H1 (cell line): ENCODE measurements at regions not wholly inside any gene's neighbourhood (a gene's known extent, or its start where the extent isn't known, plus 50 kb on each side); places are given as distances from the start of the nearest gene placed in this dataset.

Source experiments
- CTCF ChIA-PET: fragments of 300-600 bp; sonication (Branson Sonifier 250); formaldehyde crosslinking; loops from one replicate; lab custom pipeline; 2021; ENCODE audit not compliant: partially characterized antibody; lab: Charles Lee
- POLR2A ChIA-PET: fragments of 300-600 bp; sonication (Branson Sonifier 250); formaldehyde crosslinking; loops from one replicate; lab custom pipeline; 2021; ENCODE audit warnings: inconsistent platforms; ENCODE audit not compliant: partially characterized antibody; lab: Charles Lee
- DNase-seq, 2 experiments: peaks; one replicate each; pipeline versions ENCODE4 v3.0.0 to v3.0.0-alpha.2; 2010 to 2022; ENCODE audit warnings: low spot score in 2 of 2, low read depth in 1 of 2, mixed read lengths in 1 of 2
- FAIRE-seq: peaks from 2 replicates; lab custom pipeline; 2011; peaks lifted over from hg19 to GRCh38; lab: Jason Lieb, UNC
- H2AFZ ChIP-seq: 2 replicates; pipeline ENCODE4 v1.8.1; 2012; ENCODE audit warnings: low read length, inconsistent platforms
- H2AK5ac ChIP-seq: 2 replicates; pipeline ENCODE4 v1.6.1; 2013; ENCODE audit warnings: low read depth, low read length
- H2BK120ac ChIP-seq: replicated peaks from 2 replicates; pipeline ENCODE3; 2013; ENCODE audit warnings: low read depth, low read length, inconsistent platforms
- H2BK12ac ChIP-seq: 2 replicates; pipeline ENCODE4 v1.6.1; 2013; ENCODE audit warnings: low read depth, low read length
- H2BK15ac ChIP-seq: 2 replicates; pipeline ENCODE4 v1.6.1; 2013; ENCODE audit warnings: low read length
- H2BK20ac ChIP-seq: 2 replicates; pipeline ENCODE4 v1.6.1; 2013; ENCODE audit warnings: low read length
- H2BK5ac ChIP-seq: 2 replicates; pipeline ENCODE4 v1.6.1; 2013; ENCODE audit warnings: low read depth, low read length
- H3K14ac ChIP-seq: 2 replicates; pipeline ENCODE4 v1.6.1; 2013; ENCODE audit warnings: inconsistent platforms; ENCODE audit not compliant: insufficient read length
- H3K18ac ChIP-seq: 2 replicates; pipeline ENCODE4 v1.6.1; 2013; ENCODE audit warnings: low read length; ENCODE audit errors: extremely low read depth
- H3K23ac ChIP-seq: 2 replicates; pipeline ENCODE4 v1.6.1; 2013; ENCODE audit warnings: inconsistent platforms; ENCODE audit not compliant: insufficient read length
- H3K23me2 ChIP-seq: 2 replicates; pipeline ENCODE4 v1.6.1; 2013; ENCODE audit warnings: low read depth, low read length
- H3K27ac ChIP-seq: 2 replicates; pipeline ENCODE4 v1.6.1; 2011; ENCODE audit warnings: low read depth, low read length, inconsistent platforms
- H3K27me3 ChIP-seq, 4 experiments: replicated peaks in 1 of 4; 1 replicate in 1 of 4; 2 replicates in 3 of 4; pipeline versions ENCODE4 v1.6.1 to v1.8.1; 2011 to 2013; ENCODE audit warnings: low read length in 3 of 4, mild to moderate bottlenecking in 3 of 4, inconsistent platforms in 2 of 4, mixed read lengths in 2 of 4, moderate library complexity in 1 of 4; ENCODE audit not compliant: control insufficient read depth in 3 of 4, insufficient read depth in 3 of 4; ENCODE audit errors: extremely low read depth in 1 of 4
- H3K36me3 ChIP-seq, 4 experiments: 2 replicates each; pipeline versions ENCODE4 v1.6.1 to v1.8.1; 2011 to 2013; ENCODE audit warnings: mild to moderate bottlenecking in 4 of 4, low read length in 3 of 4, moderate library complexity in 2 of 4, control low read depth in 1 of 4, inconsistent platforms in 1 of 4; ENCODE audit not compliant: insufficient read depth in 4 of 4, control insufficient read depth in 2 of 4
- H3K4ac ChIP-seq: replicated peaks from 2 replicates; pipeline ENCODE3; 2013; ENCODE audit warnings: low read length, low read depth, mixed read lengths, inconsistent platforms; ENCODE audit not compliant: insufficient read length
- H3K4me1 ChIP-seq, 4 experiments: replicated peaks in 1 of 4; 1 replicate in 1 of 4; 2 replicates in 3 of 4; pipeline versions ENCODE4 v1.6.1 to v1.8.1; 2011 to 2013; ENCODE audit warnings: low read length in 3 of 4, inconsistent platforms in 2 of 4, mixed read lengths in 1 of 4; ENCODE audit not compliant: insufficient read depth in 4 of 4, control insufficient read depth in 3 of 4
- H3K4me2 ChIP-seq, 2 experiments: 2 replicates each; pipeline versions ENCODE4 v1.6.1 to v1.8.1; 2011 to 2013; ENCODE audit warnings: low read depth in 2 of 2, low read length in 2 of 2, control low read depth in 1 of 2, inconsistent platforms in 1 of 2, mild to moderate bottlenecking in 1 of 2; ENCODE audit not compliant: insufficient read depth in 1 of 2
- H3K4me3 ChIP-seq, 4 experiments: fragments of 200-600, 300-600 bp in 1 of 4; sonication (generic), shearing (Covaris generic), sonication (Bioruptor Twin) in 1 of 4; 2 replicates each; pipeline versions ENCODE4 v1.5.1 to v1.8.1; 2011 to 2016; ENCODE audit warnings: low read length in 4 of 4, low read depth in 3 of 4, control low read depth in 2 of 4, inconsistent platforms in 2 of 4, mild to moderate bottlenecking in 2 of 4, mixed read lengths in 1 of 4, moderate library complexity in 1 of 4; ENCODE audit not compliant: insufficient read depth in 2 of 4; ENCODE audit errors: extremely low read depth in 1 of 4
- H3K56ac ChIP-seq: replicated peaks from 2 replicates; pipeline ENCODE3; 2013; ENCODE audit warnings: low read depth, mild to moderate bottlenecking, mixed read lengths, low read length, inconsistent platforms; ENCODE audit not compliant: insufficient read length
- H3K79me1 ChIP-seq: 2 replicates; pipeline ENCODE4 v1.6.1; 2013; ENCODE audit warnings: low read depth, low read length, control low read depth
- H3K79me2 ChIP-seq, 2 experiments: 2 replicates each; pipeline versions ENCODE4 v1.6.1 to v1.8.1; 2012 to 2013; ENCODE audit warnings: low read length in 2 of 2, mild to moderate bottlenecking in 2 of 2, inconsistent platforms in 1 of 2; ENCODE audit not compliant: insufficient read depth in 2 of 2, control insufficient read depth in 1 of 2
- H3K9ac ChIP-seq, 4 experiments: replicated peaks in 1 of 4; 1 replicate in 1 of 4; 2 replicates in 3 of 4; pipeline versions ENCODE4 v1.6.1 to v1.8.1; 2011 to 2013; ENCODE audit warnings: low read depth in 3 of 4, low read length in 3 of 4, control low read depth in 2 of 4, mild to moderate bottlenecking in 2 of 4, moderate library complexity in 2 of 4, inconsistent platforms in 1 of 4; ENCODE audit errors: extremely low read depth in 1 of 4
- H3K9me3 ChIP-seq, 2 experiments: 2 replicates each; pipeline versions ENCODE4 v1.6.1 to v1.8.1; 2012 to 2013; ENCODE audit warnings: mild to moderate bottlenecking in 2 of 2, moderate library complexity in 2 of 2, control low read depth in 1 of 2, inconsistent platforms in 1 of 2, low read depth in 1 of 2, low read length in 1 of 2, mixed read lengths in 1 of 2; ENCODE audit not compliant: insufficient read depth in 2 of 2
- H4K20me1 ChIP-seq, 2 experiments: replicated peaks in 1 of 2; 2 replicates each; pipeline versions ENCODE3 to v1.8.1; 2011 to 2013; ENCODE audit warnings: inconsistent platforms in 2 of 2, low read length in 2 of 2, mild to moderate bottlenecking in 1 of 2; ENCODE audit not compliant: insufficient read depth in 2 of 2, control insufficient read depth in 1 of 2
- H4K5ac ChIP-seq: 2 replicates; pipeline ENCODE4 v1.6.1; 2013; ENCODE audit warnings: low read length, low read depth, mixed read lengths, inconsistent platforms; ENCODE audit not compliant: insufficient read length
- H4K8ac ChIP-seq: 2 replicates; pipeline ENCODE4 v1.8.0; 2013; ENCODE audit warnings: mild to moderate bottlenecking, moderate library complexity, low read length, inconsistent platforms; ENCODE audit not compliant: insufficient read depth; ENCODE audit errors: extremely low read depth
- H4K91ac ChIP-seq: replicated peaks from 2 replicates; pipeline ENCODE3; 2013; ENCODE audit warnings: low read length, mixed read lengths, inconsistent platforms; ENCODE audit not compliant: insufficient read length
- CTBP2 ChIP-seq: IDR thresholded peaks from 2 replicates; pipeline ENCODE4 v1.7.0; 2011; ENCODE audit warnings: borderline replicate concordance, mild to moderate bottlenecking, moderate library complexity, mixed read lengths, low read length; ENCODE audit not compliant: insufficient read depth, insufficient read length
- HDAC2 ChIP-seq, 2 experiments: fragments of 300-600 bp in 1 of 2; sonication (generic) in 1 of 2; IDR thresholded peaks; 2 replicates each; pipeline ENCODE4 v1.6.1; 2011 to 2012; ENCODE audit warnings: low read depth in 2 of 2, low read length in 2 of 2, mild to moderate bottlenecking in 2 of 2, moderate library complexity in 2 of 2, borderline replicate concordance in 1 of 2, inconsistent platforms in 1 of 2
- KDM1A ChIP-seq: fragments of 200-600, 300-600 bp; sonication (generic); IDR thresholded peaks from 2 replicates; pipeline ENCODE4 v1.7.1; 2016; ENCODE audit warnings: mild to moderate bottlenecking, low read length, borderline replicate concordance
- KDM4A ChIP-seq: IDR thresholded peaks from one replicate; pipeline ENCODE4 v1.7.1; 2012; ENCODE audit warnings: low read depth, mild to moderate bottlenecking, moderate library complexity, low read length, inconsistent platforms; ENCODE audit not compliant: severe bottlenecking
- SP1 ChIP-seq: IDR thresholded peaks from 2 replicates; pipeline ENCODE4 v1.6.1; 2011; ENCODE audit warnings: low read depth, low read length
- SP4 ChIP-seq: IDR thresholded peaks from 2 replicates; pipeline ENCODE4 v1.6.1; 2012; ENCODE audit warnings: low read length, inconsistent platforms
- TBP ChIP-seq: IDR thresholded peaks from 2 replicates; pipeline ENCODE4 v1.6.1; 2011; ENCODE audit warnings: low read depth, low read length, improper control_type of control experiment

GRCh38 chr5:121746763-121747162, 104.9 kb upstream of the FTMT start:
- no peak overlapping the region for H2AK5ac ChIP-seq
- no peak overlapping the region for H2BK20ac ChIP-seq
- no peak overlapping the region for H3K14ac ChIP-seq
- no peak overlapping the region for H3K27ac ChIP-seq
- H3K56ac ChIP-seq: no peak overlapping the region
- no peak overlapping the region for H4K5ac ChIP-seq
- H2BK120ac ChIP-seq: no peak overlapping the region
- no peaks in the 10 kb centered on the region for H3K79me2 ChIP-seq
- ChIA-PET POLR2A (no interaction called here), CTCF (no interaction called here)
- no peak overlapping the region for H3K18ac ChIP-seq
- H3K36me3 ChIP-seq: no peaks in the 10 kb centered on the region
- H4K20me1 ChIP-seq: no peaks in the 10 kb centered on the region
- H2AFZ ChIP-seq: no peak overlapping the region
- no peak overlapping the region for H3K9ac ChIP-seq
- no peak overlapping the region for H2BK12ac ChIP-seq
- FAIRE-seq: no peak
- H2BK5ac ChIP-seq: no peak overlapping the region
- DNase-seq: no peak
- H4K91ac ChIP-seq: no peak overlapping the region
- H3K9me3 ChIP-seq: no peaks in the 10 kb centered on the region
- no peak overlapping the region for H3K4ac ChIP-seq
- H3K4me1 ChIP-seq: no peaks in the 10 kb centered on the region
- H4K8ac ChIP-seq: no peak overlapping the region
- no peak overlapping the region for H3K4me3 ChIP-seq
- H3K27me3 ChIP-seq: no peaks in the 10 kb centered on the region
- H3K79me1 ChIP-seq: no peaks in the 10 kb centered on the region
- H2BK15ac ChIP-seq: no peak overlapping the region
- no peak overlapping the region for H3K23ac ChIP-seq
- H3K23me2 ChIP-seq: no peaks in the 10 kb centered on the region
- no peak overlapping the region for H3K4me2 ChIP-seq
- TF ChIP-seq CTBP2 (no peak), SP1 (no peak), KDM4A (no peak), SP4 (no peak), TBP (no peak), KDM1A (no peak), HDAC2 (IDR thresholded peaks at IDR 0.05; ENCODE audit: borderline replicate concordance in 1 of 2, low read depth in 2 of 2, low read length in 2 of 2) (no peak)
